OCI-LY3 (cell line): ENCODE measurements at regions not wholly inside any gene's neighbourhood (a gene's known extent, or its start where the extent isn't known, plus 50 kb on each side); places are given as distances from the start of the nearest gene placed in this dataset.
"Not testable (repeated sequence)": the region's sequence is repeated elsewhere in the genome, so short reads cannot be mapped to it uniquely, and the experiment has no call there.

Experiments
- H2AFZ ChIP-seq: fragments of 200-600, 300-600 bp; shearing (Covaris generic); 2 replicates; pipeline ENCODE4 v1.6.0; 2014; ENCODE audit warnings: antibody characterized with exemption, low read depth, low read length
- H3K27ac ChIP-seq: fragments of 200-600, 300-600 bp; sonication (generic); 2 replicates; pipeline ENCODE4 v1.5.1; 2014; ENCODE audit warnings: mild to moderate bottlenecking, low read length, moderate library complexity, mixed read lengths
- H3K27me3 ChIP-seq: fragments of 200-600, 300-600 bp; sonication (generic); 2 replicates; pipeline ENCODE4 v1.6.1; 2014; ENCODE audit warnings: low read depth, low read length, mixed read lengths
- H3K36me3 ChIP-seq: fragments of 200-600, 300-600 bp; sonication (generic); replicated peaks from 2 replicates; pipeline ENCODE3; 2014; ENCODE audit warnings: low read depth, low read length, mixed read lengths
- H3K4me1 ChIP-seq: fragments of 300-600, 200-600 bp; sonication (generic); 2 replicates; pipeline ENCODE4 v1.6.1; 2014; ENCODE audit warnings: low read length, mixed read lengths
- H3K4me2 ChIP-seq: fragments of 200-600, 300-600 bp; sonication (generic); 2 replicates; pipeline ENCODE4 v1.6.1; 2014; ENCODE audit warnings: low read length, mixed read lengths
- H3K4me3 ChIP-seq: fragments of 300-600, 200-600 bp; sonication (generic); 2 replicates; pipeline ENCODE4 v1.5.1; 2014; ENCODE audit warnings: antibody characterized with exemption, mild to moderate bottlenecking, low read length, moderate library complexity
- H3K79me2 ChIP-seq: fragments of 300-600, 200-600 bp; shearing (Covaris generic); 2 replicates; pipeline ENCODE4 v1.6.1; 2014; ENCODE audit warnings: mild to moderate bottlenecking, low read length, mixed read lengths
- H3K9ac ChIP-seq: fragments of 300-600, 200-600 bp; shearing (Covaris generic); 2 replicates; pipeline ENCODE4 v1.6.0; 2014; ENCODE audit warnings: mild to moderate bottlenecking, low read length, moderate library complexity
- H3K9me3 ChIP-seq: fragments of 200-600, 300-600 bp; shearing (Covaris generic); 2 replicates; pipeline ENCODE4 v1.6.1; 2014; ENCODE audit warnings: low read length, mixed read lengths; ENCODE audit not compliant: insufficient read depth
- H4K20me1 ChIP-seq: fragments of 200-600, 300-600 bp; sonication (generic); 2 replicates; pipeline ENCODE4 v1.6.1; 2016; ENCODE audit warnings: low read length, mixed read lengths; ENCODE audit not compliant: insufficient read depth
- EZH2phosphoT487 ChIP-seq: fragments of 200-600 bp; shearing (Covaris generic); IDR thresholded peaks from 2 replicates; pipeline ENCODE4 v1.6.1; 2018; ENCODE audit warnings: antibody characterized with exemption, mixed run types, low read depth
- TF ChIP-seq, protein P1 (sequence below): fragments of 200-600, 300-600 bp; sonication (generic); IDR thresholded peaks from 2 replicates; pipeline ENCODE4 v1.5.1; 2014; ENCODE audit warnings: antibody characterized with exemption, low read length, low read depth

GRCh38 chrX:828411-828959 lies 197.9 kb downstream of the SHOX start:
- peak overlapping the region; percentile 62 for H3K27ac ChIP-seq
- no peaks in the 10 kb centered on the region for H4K20me1 ChIP-seq
- H2AFZ ChIP-seq: peak overlapping the region; percentile 61; the same call in 1 of the 2 replicates
- peak overlapping the region; percentile 33 for H3K4me3 ChIP-seq
- peak overlapping the region; percentile 29 for H3K4me2 ChIP-seq
- no peaks in the 10 kb centered on the region for H3K79me2 ChIP-seq
- H3K9me3 ChIP-seq: no peaks in the 10 kb centered on the region
- TF ChIP-seq EZH2phosphoT487: no peak
- TF ChIP-seq, protein P1, sequence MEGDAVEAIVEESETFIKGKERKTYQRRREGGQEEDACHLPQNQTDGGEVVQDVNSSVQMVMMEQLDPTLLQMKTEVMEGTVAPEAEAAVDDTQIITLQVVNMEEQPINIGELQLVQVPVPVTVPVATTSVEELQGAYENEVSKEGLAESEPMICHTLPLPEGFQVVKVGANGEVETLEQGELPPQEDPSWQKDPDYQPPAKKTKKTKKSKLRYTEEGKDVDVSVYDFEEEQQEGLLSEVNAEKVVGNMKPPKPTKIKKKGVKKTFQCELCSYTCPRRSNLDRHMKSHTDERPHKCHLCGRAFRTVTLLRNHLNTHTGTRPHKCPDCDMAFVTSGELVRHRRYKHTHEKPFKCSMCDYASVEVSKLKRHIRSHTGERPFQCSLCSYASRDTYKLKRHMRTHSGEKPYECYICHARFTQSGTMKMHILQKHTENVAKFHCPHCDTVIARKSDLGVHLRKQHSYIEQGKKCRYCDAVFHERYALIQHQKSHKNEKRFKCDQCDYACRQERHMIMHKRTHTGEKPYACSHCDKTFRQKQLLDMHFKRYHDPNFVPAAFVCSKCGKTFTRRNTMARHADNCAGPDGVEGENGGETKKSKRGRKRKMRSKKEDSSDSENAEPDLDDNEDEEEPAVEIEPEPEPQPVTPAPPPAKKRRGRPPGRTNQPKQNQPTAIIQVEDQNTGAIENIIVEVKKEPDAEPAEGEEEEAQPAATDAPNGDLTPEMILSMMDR: no peak
- H3K4me1 ChIP-seq: 0 out of 2 replicates have a peak, but pooled peaks cover 5% of the 10 kb centered on the region
- no peaks in the 10 kb centered on the region for H3K27me3 ChIP-seq
- peak overlapping the region; percentile 3; the same call in 1 of the 2 replicates for H3K9ac ChIP-seq
- H3K36me3 ChIP-seq: no peaks in the 10 kb centered on the region

GRCh38 chrX:826448-826847 lies 195.9 kb downstream of the SHOX start:
- TF ChIP-seq EZH2phosphoT487: no peak
- TF ChIP-seq, protein P1: no peak
- no peak overlapping the region for H3K9ac ChIP-seq
- H3K79me2 ChIP-seq: no peaks in the 10 kb centered on the region
- no peaks in the 10 kb centered on the region for H3K27me3 ChIP-seq
- no peaks in the 10 kb centered on the region for H4K20me1 ChIP-seq
- H3K9me3 ChIP-seq: no peaks in the 10 kb centered on the region
- H3K4me1 ChIP-seq: 0 out of 2 replicates have a peak, but pooled peaks cover 5% of the 10 kb centered on the region
- H3K4me3 ChIP-seq: no peak overlapping the region
- no peaks in the 10 kb centered on the region for H3K36me3 ChIP-seq
- H3K4me2 ChIP-seq: peak overlapping the region; percentile 9; the same call in 1 of the 2 replicates
- H2AFZ ChIP-seq: no peak overlapping the region
- H3K27ac ChIP-seq: peak overlapping the region; percentile 52

GRCh38 chrX:825991-826390 lies 195.4 kb downstream of the SHOX start:
- H4K20me1 ChIP-seq: no peaks in the 10 kb centered on the region
- H3K4me2 ChIP-seq: no peak overlapping the region
- H3K27me3 ChIP-seq: no peaks in the 10 kb centered on the region
- TF ChIP-seq, protein P1: no peak
- TF ChIP-seq EZH2phosphoT487: no peak
- H3K27ac ChIP-seq: peak overlapping the region; percentile 52
- 0 out of 2 replicates have a peak, but pooled peaks cover 5% of the 10 kb centered on the region for H3K4me1 ChIP-seq
- no peaks in the 10 kb centered on the region for H3K9me3 ChIP-seq
- no peak overlapping the region for H3K9ac ChIP-seq
- H3K79me2 ChIP-seq: no peaks in the 10 kb centered on the region
- H2AFZ ChIP-seq: no peak overlapping the region
- H3K36me3 ChIP-seq: no peaks in the 10 kb centered on the region
- H3K4me3 ChIP-seq: no peak overlapping the region

DNA sequence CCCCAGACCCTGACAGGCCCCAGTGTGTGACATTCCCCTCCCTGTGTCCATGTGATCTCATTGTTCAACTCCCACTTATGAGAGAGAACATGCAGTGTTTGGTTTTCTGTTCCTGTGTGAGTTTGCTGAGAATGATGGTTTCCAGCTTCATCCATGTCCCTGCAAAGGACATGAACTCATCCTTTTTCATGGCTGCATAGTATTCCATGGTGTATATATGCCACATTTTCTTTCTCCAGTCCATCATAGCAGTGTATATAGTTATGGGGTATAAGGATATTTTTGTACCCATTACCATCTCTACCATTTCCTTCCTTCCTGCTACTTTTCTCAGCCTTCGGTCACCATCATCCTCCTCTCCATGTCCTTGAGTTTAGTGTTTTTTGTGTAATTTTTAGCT lies 192.5 kb downstream of the SHOX start:
- not testable (repeated sequence) for H4K20me1 ChIP-seq, H3K9ac ChIP-seq, H3K4me2 ChIP-seq, H3K4me3 ChIP-seq, H3K4me1 ChIP-seq, H2AFZ ChIP-seq, H3K27ac ChIP-seq, H3K36me3 ChIP-seq, H3K9me3 ChIP-seq, H3K79me2 ChIP-seq, H3K27me3 ChIP-seq
